GM06990 (cell line): ENCODE measurements at regions not wholly inside any gene's neighbourhood (a gene's known extent, or its start where the extent isn't known, plus 50 kb on each side); places are given as distances from the start of the nearest gene placed in this dataset.

ENCODE experiments used
- DNase-seq: peaks from one replicate; pipeline ENCODE4 v3.0.0-alpha.2; 2011; ENCODE audit not compliant: insufficient read length; ENCODE audit errors: extremely low read depth
- H3K27me3 ChIP-seq: replicated peaks from 2 replicates; pipeline ENCODE4 v1.6.0; 2011; ENCODE audit warnings: low read length; ENCODE audit not compliant: control insufficient read depth, insufficient read depth
- H3K36me3 ChIP-seq: 2 replicates; pipeline ENCODE4 v1.5.1; 2011; ENCODE audit warnings: low read length; ENCODE audit not compliant: control insufficient read depth, insufficient read depth
- H3K4me3 ChIP-seq: replicated peaks from 2 replicates; pipeline ENCODE4 v1.5.1; 2011; ENCODE audit warnings: low read depth, mild to moderate bottlenecking, control low read depth, low read length
- CTCF ChIP-seq: IDR thresholded peaks from 2 replicates; pipeline ENCODE4 v1.5.1; 2011; ENCODE audit warnings: low read length, control low read depth, mild to moderate bottlenecking, inconsistent platforms; ENCODE audit not compliant: insufficient read depth, poor library complexity, severe bottlenecking

- TF ChIP-seq CTCF = no peak
- DNase-seq = no peak
- H3K27me3 ChIP-seq = no peaks in the 10 kb centered on the region
- no peaks in the 10 kb centered on the region for H3K36me3 ChIP-seq
- peak overlapping the region; percentile 43 for H3K4me3 ChIP-seq
Observed at GRCh38 chr1:101312147-101312546, 75.3 kb downstream of the S1PR1 start.

DNA sequence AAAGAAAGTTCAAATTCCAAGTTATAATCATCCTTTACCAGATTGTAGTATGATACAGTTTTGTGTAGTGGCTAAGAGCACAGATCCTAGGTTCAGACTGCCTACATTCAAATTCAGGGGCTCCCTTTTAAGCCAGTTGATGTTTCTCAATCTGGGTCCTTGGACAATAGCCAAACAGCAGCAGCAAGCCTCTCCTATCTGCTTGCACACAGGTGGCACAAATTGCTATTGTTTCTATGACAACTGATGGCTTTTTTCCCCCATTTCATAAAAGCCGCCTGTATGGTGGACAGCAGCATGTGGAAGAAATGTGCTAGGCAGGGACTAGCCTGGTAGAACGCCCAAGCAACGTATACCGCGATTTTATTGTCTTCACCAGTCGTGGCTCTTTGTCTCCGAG, 76.5 kb downstream of the S1PR1 start:
- no peaks in the 10 kb centered on the region for H3K27me3 ChIP-seq
- H3K36me3 ChIP-seq = no peaks in the 10 kb centered on the region
- no peak overlapping the region for H3K4me3 ChIP-seq
- no peak for DNase-seq
- TF ChIP-seq CTCF = no peak

DNA sequence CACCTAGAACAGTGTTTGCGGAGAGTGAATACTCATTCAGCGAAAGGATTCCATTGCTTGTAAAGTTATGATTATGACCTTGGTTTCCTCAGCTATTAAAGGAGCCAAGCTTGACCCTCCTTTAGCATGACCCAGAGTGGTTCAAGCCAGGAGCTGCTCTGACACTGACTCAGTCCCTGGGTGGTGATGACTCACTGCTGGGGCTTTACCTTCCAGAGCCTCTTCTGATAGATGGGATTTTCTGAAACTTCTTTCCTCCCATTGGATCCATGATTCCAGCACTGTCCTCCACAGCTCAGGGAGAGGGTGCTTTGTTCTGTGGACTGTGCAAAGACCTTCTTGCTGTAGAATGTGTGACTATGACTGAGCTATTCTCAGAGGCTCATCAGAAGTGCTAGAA, 77.4 kb downstream of the S1PR1 start:
- no peaks in the 10 kb centered on the region for H3K27me3 ChIP-seq
- TF ChIP-seq CTCF = no peak
- no peak overlapping the region for H3K4me3 ChIP-seq
- no peaks in the 10 kb centered on the region for H3K36me3 ChIP-seq
- no peak for DNase-seq

DNA sequence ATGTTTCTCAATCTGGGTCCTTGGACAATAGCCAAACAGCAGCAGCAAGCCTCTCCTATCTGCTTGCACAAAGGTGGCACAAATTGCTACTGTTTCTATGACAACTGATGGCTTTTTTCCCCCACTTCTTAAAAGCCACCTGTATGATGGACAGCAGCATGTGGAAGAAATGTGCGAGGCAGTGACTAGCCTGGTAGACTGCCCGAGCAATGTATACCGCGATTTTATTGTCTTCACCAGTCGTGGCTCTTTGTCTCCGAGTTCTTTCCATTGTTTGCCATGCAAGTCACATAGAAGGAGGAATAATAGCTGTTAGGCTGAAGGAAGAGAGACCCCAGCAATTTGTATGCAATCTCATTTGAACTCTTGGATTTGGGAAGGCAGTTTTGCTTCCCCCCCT, 79.4 kb downstream of the S1PR1 start:
- no peaks in the 10 kb centered on the region for H3K36me3 ChIP-seq
- no peak overlapping the region for H3K4me3 ChIP-seq
- no peak for DNase-seq
- TF ChIP-seq CTCF = no peak
- no peaks in the 10 kb centered on the region for H3K27me3 ChIP-seq

DNA sequence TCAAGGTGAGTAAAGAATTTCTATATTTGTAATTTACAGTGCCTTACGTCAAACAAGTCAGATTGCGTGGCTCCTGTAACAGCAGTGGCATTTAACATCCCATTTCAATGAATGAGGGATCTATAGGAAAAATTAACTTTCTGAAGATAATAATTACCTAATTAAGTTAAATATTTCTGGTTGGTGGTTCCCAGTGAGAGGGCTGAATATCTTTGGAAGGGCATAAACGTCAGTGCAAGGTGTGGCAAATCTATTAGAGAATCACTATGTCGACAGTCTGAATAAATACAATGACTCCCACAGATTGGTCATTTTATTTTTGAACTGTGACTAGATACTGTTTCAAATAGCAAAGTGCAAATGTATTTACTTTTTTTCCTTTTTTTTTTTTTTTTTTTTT, 80.0 kb downstream of the S1PR1 start:
- TF ChIP-seq CTCF = no peak
- no peak overlapping the region for H3K4me3 ChIP-seq
- no peak for DNase-seq
- no peaks in the 10 kb centered on the region for H3K27me3 ChIP-seq
- no peaks in the 10 kb centered on the region for H3K36me3 ChIP-seq

- Histone ChIP-seq H3K27me3 (no peaks in the 10 kb centered on the region), H3K36me3 (no peaks in the 10 kb centered on the region), H3K4me3 (no peak overlapping the region)
- DNase-seq = no peak
- TF ChIP-seq CTCF = peak; percentile 27
Observed at GRCh38 chr1:101317590-101317989, 80.8 kb downstream of the S1PR1 start.
